GM12878 (cell line): ENCODE measurements at regions not wholly inside any gene's neighbourhood (a gene's known extent, or its start where the extent isn't known, plus 50 kb on each side); places are given as distances from the start of the nearest gene placed in this dataset.

Source experiments
- ATF3 ChIP-seq: IDR thresholded peaks from 2 replicates; pipeline ENCODE4 v1.6.1; 2011; ENCODE audit warnings: low read depth, mild to moderate bottlenecking, low read length, moderate library complexity, borderline replicate concordance; ENCODE audit errors: extremely low read depth
- IKZF1 ChIP-seq: fragments of 450-650 bp; conservative IDR thresholded peaks from 2 replicates; pipeline ENCODE4 v1.6.1; 2017; ENCODE audit warnings: antibody characterized with exemption, mild to moderate bottlenecking
- IKZF2 ChIP-seq, 2 experiments: fragments of 450-650 bp; IDR thresholded peaks; 2 replicates each; pipeline ENCODE4 v1.6.1; 2017; ENCODE audit warnings: mild to moderate bottlenecking in 2 of 2, moderate library complexity in 2 of 2
- MEF2A ChIP-seq: IDR thresholded peaks from 2 replicates; pipeline ENCODE4 v1.6.1; 2011; ENCODE audit warnings: low read depth, mild to moderate bottlenecking, low read length, moderate library complexity; ENCODE audit not compliant: insufficient read depth
- RAD21 ChIP-seq: IDR thresholded peaks from 2 replicates; pipeline ENCODE4 v1.6.1; 2011; ENCODE audit warnings: mild to moderate bottlenecking, low read depth, low read length, moderate library complexity; ENCODE audit not compliant: insufficient read depth
- RBBP5 ChIP-seq: fragments of 200-600 bp; sonication (generic); conservative IDR thresholded peaks from 2 replicates; pipeline ENCODE4 v1.6.1; 2016
- SPI1 ChIP-seq: IDR thresholded peaks from 2 replicates; pipeline ENCODE4 v1.6.1; 2011; ENCODE audit warnings: low read depth, mild to moderate bottlenecking, low read length, moderate library complexity, borderline replicate concordance; ENCODE audit not compliant: insufficient read depth
- SUZ12 ChIP-seq: fragments of 200-600 bp; sonication (generic); IDR thresholded peaks from one replicate; pipeline ENCODE4 v1.6.1; 2018; ENCODE audit warnings: antibody characterized with exemption, mild to moderate bottlenecking; ENCODE audit not compliant: unreplicated experiment
- TF ChIP-seq, protein P1 (sequence below): fragments of 450-650 bp; IDR thresholded peaks from 2 replicates; pipeline ENCODE4 v1.6.1; 2018; ENCODE audit warnings: borderline replicate concordance, mild to moderate bottlenecking; ENCODE audit not compliant: partially characterized antibody
- TF ChIP-seq, protein P2 (sequence below): IDR thresholded peaks from 2 replicates; pipeline ENCODE4 v1.6.1; 2011; ENCODE audit warnings: borderline replicate concordance, low read depth, mild to moderate bottlenecking, moderate library complexity, low read length; ENCODE audit not compliant: insufficient read depth, poor library complexity, severe bottlenecking

DNA sequence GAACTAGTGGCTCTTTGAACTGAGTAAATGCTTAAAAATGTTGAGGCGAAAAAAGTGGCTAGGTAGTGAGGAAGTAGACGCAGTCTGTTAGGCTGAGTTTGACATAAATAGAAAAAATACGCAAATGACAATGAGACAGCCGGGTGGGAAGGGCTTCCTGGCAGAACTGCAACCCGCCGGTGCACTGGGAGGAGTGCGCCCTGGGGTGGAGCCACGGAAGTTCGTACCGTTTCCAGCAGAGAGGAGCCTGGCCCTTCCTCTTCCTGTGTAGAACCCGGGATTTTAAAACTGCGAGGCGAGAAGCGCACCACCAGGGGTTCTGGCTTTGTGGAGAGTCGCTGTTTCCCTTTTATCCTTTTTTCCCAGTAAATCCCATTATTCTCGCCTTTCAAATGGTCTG, 602.6 kb downstream of the PYDC2 start (continued):
- TF ChIP-seq ATF3 (no peak), RBBP5 (no peak), SPI1 (peak; percentile 49; the same call in 1 of the 2 replicates), IKZF2 (IDR thresholded peaks at IDR 0.05) (0 out of 4 replicates have a peak, but pooled peaks of 1 of the 2 experiments have one; percentile 20), SUZ12 (no peak), RAD21 (no peak), MEF2A (no peak), IKZF1 (0 out of 2 replicates have a peak, but pooled peaks have one; percentile 16)
- TF ChIP-seq, protein P1, sequence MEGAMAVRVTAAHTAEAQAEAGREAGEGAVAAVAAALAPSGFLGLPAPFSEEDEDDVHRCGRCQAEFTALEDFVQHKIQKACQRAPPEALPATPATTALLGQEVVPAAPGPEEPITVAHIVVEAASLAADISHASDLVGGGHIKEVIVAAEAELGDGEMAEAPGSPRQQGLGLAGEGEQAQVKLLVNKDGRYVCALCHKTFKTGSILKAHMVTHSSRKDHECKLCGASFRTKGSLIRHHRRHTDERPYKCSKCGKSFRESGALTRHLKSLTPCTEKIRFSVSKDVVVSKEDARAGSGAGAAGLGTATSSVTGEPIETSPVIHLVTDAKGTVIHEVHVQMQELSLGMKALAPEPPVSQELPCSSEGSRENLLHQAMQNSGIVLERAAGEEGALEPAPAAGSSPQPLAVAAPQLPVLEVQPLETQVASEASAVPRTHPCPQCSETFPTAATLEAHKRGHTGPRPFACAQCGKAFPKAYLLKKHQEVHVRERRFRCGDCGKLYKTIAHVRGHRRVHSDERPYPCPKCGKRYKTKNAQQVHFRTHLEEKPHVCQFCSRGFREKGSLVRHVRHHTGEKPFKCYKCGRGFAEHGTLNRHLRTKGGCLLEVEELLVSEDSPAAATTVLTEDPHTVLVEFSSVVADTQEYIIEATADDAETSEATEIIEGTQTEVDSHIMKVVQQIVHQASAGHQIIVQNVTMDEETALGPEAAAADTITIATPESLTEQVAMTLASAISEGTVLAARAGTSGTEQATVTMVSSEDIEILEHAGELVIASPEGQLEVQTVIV: no peak
- TF ChIP-seq, protein P2, sequence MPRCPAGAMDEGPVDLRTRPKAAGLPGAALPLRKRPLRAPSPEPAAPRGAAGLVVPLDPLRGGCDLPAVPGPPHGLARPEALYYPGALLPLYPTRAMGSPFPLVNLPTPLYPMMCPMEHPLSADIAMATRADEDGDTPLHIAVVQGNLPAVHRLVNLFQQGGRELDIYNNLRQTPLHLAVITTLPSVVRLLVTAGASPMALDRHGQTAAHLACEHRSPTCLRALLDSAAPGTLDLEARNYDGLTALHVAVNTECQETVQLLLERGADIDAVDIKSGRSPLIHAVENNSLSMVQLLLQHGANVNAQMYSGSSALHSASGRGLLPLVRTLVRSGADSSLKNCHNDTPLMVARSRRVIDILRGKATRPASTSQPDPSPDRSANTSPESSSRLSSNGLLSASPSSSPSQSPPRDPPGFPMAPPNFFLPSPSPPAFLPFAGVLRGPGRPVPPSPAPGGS: no peak
- TF ChIP-seq, all 136 proteins: peak for 3
